NCI-H510A (cell line): ENCODE measurements at regions not wholly inside any gene's neighbourhood (a gene's known extent, or its start where the extent isn't known, plus 50 kb on each side); places are given as distances from the start of the nearest gene placed in this dataset.
"Not testable (repeated sequence)": the region's sequence is repeated elsewhere in the genome, so short reads cannot be mapped to it uniquely, and the experiment has no call there.

Experiments
- DNase-seq: peaks from one replicate; lab custom pipeline; 2025; lab: John Stamatoyannopoulos, UW

GRCh38 chr6:134634466-134634865 lies 315.4 kb downstream of the ALDH8A1 start:
- no peak for DNase-seq

- not testable (repeated sequence) for DNase-seq
Observed at GRCh38 chr6:134632982-134633940, 315.3 kb upstream of the SGK1 start.

GRCh38 chr6:134632024-134632423 lies 314.1 kb upstream of the SGK1 start:
- no peak for DNase-seq

DNA sequence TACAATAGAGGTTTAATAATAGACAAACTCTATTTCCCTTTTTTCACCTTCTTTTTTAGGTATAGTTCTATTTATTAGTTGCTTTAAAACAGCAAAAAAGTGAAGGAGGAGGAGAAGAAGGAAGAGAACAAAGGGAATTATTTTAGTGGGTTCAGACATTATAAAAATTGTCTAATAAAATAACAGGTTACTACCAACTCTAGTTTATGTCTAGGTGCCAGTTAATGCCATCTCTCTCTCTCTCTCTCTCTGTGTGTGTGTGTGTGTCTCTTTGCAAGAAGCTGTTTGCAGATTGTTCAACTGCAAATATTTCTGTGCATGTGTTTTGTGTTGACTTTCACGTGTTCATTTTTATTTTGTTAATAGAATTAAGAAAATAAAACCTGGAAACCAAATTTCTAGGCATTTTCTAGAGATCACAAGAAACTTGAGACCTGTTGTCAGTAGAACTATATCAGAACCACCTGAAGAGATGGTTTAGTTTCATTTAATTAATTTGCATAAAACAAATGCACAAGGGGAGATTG lies 313.5 kb upstream of the SGK1 start:
- no peak for DNase-seq

- DNase-seq, result no peak
Observed at GRCh38 chr6:134630508-134631121, 312.7 kb upstream of the SGK1 start.

- DNase-seq, result no peak
Observed at GRCh38 chr6:134628154-134628553, 310.2 kb upstream of the SGK1 start.

GRCh38 chr6:134627707-134628106 lies 309.8 kb upstream of the SGK1 start:
- no peak for DNase-seq

- DNase-seq, result no peak
Observed at GRCh38 chr6:134626589-134626988, 308.7 kb upstream of the SGK1 start.

DNA sequence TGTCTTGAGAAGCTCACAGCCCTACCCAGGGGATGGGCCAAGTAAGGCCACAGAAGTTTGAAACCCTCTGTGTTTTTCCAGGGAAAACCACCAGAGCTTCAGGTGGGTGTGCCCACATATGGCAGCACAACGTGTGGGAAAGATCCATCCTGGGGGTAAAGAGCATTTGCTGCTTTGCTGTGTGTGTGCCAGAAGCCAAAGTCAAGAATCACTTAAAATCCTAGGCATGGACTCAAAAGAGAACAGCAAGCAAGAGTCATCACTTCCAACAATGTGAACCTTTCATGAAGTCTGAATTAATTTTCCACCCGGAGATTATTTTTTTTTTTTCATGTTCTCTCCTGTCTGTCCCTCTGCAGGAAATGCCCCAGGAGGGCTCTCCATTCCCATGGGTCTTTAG lies 308.2 kb upstream of the SGK1 start:
- DNase-seq, result no peak

DNA sequence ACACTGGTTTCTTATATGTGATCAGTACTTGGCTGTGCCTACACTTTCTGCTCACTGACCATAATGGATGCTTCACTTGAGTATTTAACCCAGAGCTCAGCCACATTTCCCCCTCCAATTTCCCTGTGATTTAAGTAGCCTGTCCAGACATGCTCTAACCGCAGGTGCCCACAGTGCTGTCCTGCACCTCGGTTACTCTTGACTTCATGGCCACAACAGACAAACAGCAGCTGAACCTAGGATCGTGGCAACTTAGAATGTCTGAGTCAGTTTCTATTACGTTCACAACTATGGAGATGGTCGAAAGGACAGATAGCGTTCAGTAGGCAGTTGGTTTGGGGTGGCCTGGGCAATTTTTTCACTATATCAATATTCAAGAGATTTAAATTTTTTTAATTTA lies 306.9 kb upstream of the SGK1 start:
- DNase-seq, result no peak

DNA sequence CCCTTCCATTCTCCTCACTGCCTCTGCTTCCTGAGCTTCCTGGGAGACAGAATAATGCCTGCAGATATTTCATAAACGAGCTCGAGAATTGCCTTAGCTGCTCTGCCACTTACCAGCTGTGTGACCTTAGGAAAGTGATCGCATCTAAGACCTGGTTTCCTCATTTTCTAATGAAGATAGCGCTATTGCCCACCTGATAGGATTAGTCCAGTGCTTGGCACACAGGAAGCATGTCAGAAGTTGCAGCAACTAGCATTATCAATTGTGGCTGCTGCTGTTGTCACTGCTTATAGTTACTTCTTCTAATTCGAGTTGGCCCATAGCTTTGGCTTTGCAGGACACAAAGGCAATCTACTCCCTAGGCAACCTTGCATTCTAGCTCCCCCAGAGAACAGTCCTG lies 305.5 kb upstream of the SGK1 start:
- no peak for DNase-seq

DNA sequence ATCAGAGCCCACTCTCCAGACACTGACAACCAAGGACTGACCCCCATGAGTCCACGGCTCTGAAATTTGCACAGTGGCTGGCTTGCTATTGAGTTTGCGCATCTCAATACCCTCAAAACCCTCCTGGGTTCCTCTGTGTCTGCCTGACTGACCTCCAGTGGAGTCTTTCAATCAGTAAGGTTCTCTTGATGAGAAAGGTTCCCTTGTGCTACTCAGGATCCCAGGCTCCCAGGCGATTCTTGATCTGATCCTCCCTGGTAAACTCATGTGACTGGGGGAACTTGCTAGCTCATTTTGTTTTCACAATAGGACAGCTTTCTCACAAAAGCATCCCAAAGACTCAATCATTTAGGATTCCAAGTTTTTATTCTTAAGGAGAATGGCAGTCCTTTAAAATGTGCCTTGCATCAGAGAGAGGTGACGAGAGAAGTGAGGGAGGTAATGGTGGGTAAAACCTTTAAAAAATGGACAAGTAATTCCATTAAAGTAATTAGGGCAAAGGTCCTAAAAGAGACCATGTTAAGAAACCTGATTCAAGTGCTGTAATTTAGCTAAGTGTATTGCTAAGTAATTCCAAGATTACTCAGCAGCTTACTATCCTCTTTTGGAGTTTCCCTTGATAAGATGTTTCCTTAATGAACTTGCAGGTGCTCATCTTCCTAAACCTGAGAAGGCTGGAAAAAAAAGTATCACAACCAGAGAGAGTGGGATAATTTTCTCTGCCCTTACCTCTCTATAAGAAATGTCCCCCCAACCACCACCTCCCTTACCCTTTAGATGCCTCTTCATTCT lies 304.7 kb upstream of the SGK1 start:
- no peak for DNase-seq

DNA sequence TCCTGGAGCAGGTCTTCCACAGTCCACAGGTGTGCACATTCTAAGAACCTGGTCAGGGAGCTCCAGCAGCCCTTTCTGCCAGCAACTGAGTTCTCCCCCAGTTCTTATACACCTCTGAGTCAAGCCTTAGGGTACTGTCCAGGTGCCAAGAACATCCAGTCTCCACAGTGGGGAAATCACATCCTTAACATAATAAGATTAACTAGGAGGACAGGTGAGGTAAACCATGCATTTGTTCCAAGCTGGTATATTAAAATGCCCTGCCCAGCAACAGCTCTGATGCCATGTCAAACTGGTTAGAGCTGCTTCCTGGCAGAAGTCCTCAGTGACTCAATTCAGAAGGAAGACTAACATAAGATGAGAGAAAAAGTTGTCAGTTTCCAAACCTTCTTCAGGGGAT lies 303.9 kb upstream of the SGK1 start:
- no peak for DNase-seq

DNA sequence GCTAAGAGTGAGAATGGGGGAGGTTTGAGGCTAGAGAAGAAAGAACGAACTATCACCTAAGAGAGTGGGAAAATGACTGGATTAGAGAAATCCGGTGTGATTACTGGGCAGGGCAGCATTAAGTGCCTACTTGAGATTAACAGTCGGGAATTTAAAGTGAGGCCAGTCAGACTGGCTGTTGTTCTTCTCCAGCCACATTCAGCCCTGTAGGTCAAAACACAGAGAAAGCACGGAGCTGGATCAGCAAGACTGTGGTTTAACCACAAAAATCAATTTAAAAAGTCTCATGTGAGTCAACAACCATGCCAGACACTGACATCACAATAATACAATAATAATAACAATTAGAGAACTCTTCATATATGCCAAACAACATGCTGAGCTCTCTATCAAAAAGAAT lies 301.9 kb upstream of the SGK1 start:
- DNase-seq, result no peak

- DNase-seq, result no peak
Observed at GRCh38 chr6:134619077-134619476, 301.2 kb upstream of the SGK1 start.

- no peak for DNase-seq
Observed at GRCh38 chr6:134614606-134615485, 296.9 kb upstream of the SGK1 start.

- DNase-seq, result not testable (repeated sequence)
Observed at GRCh38 chr6:134612128-134612527, 294.2 kb upstream of the SGK1 start.

DNA sequence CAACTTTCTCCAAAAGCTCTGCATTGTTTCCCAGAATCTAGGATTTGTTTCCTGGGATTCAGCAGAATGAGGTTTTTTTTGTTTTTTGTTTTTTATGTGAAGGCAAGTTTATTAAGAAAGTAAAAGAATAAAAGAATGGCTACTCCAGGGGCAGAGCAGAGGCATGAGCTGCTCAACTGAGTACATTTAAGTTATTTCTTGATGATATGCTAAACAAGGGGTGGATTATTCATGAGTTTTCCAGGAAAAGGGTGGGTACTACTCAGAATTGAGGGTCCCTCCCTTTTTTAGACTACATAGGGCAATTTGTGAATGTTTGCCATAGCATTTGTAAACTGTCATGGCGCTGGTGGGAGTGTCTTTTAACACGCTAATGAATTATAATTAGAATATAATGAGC lies 292.5 kb upstream of the SGK1 start:
- no peak for DNase-seq

DNA sequence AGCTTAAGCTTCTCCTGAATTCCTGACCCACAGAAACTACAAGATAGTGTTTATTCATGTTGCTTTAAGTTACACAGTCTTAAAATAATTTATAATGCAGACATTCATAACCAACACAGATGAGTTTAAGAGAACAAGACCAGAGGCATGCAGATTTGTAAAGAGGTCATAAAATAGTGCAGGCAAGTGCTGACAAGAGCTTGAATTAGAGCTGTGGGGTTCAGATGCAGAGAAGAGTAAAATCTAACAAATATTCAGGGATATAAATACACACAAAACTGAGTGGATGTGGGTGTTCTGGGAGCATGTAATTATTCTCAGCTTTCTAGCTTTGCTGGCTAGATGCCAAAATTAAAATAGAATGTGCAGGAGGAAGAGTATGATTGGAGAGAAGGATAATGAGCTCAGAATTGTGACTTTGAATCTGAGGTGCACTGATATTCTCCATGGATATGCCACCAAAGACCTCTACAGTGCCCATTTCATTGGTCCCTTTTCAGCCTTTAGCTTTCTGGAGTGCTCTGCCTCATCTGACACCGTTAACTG lies 291.9 kb upstream of the SGK1 start:
- no peak for DNase-seq

GRCh38 chr6:134607411-134607810 lies 289.5 kb upstream of the SGK1 start:
- no peak for DNase-seq

- no peak for DNase-seq
Observed at GRCh38 chr6:134605034-134605433, 287.1 kb upstream of the SGK1 start.
